Right lobe of liver (tissue), 6 donors: ENCODE measurements at regions not wholly inside any gene's neighbourhood (a gene's known extent, or its start where the extent isn't known, plus 50 kb on each side); places are given as distances from the start of the nearest gene placed in this dataset.

ENCODE experiments used
- ATAC-seq, 4 donors: fragments of 200-7000 bp; cut with Tn5 transposase; one replicate each; pipeline ENCODE4 v1.9.1; 2020; ENCODE audit warnings: mild to moderate bottlenecking in 4 of 4, moderate library complexity in 4 of 4
- DNase-seq, 3 donors: peaks; one replicate each; pipeline ENCODE4 v3.0.0-alpha.2; 2020
- H3K27ac ChIP-seq, 3 donors: fragments of 200-600 bp; one replicate each; pipeline ENCODE4 v1.8.0; 2022
- H3K27me3 ChIP-seq, 2 donors: fragments of 200-600 bp; one replicate each; pipeline ENCODE4 v1.8.0; 2022
- H3K36me3 ChIP-seq, 4 donors: fragments of 200-600 bp; sonication (generic) in 1 of 4; one replicate each; pipeline versions ENCODE4 v1.5.1 to v1.8.0; 2017 to 2022; ENCODE audit warnings: control low read depth in 1 of 4
- H3K4me1 ChIP-seq, 4 donors: fragments of 200-600 bp; sonication (generic) in 1 of 4; one replicate each; pipeline versions ENCODE4 v1.5.1 to v1.8.0; 2017 to 2022; ENCODE audit warnings: control low read depth in 1 of 4
- H3K4me3 ChIP-seq, 3 donors: fragments of 200-600 bp; one replicate each; pipeline ENCODE4 v1.8.0; 2022
- H3K9me3 ChIP-seq, 4 donors: fragments of 200-600 bp; sonication (generic) in 1 of 4; one replicate each; pipeline versions ENCODE4 v1.5.1 to v1.8.0; 2017 to 2022; ENCODE audit warnings: control low read depth in 1 of 4
- CTCF ChIP-seq, 4 donors: fragments of 200-600 bp in 3 of 4; fragments of 450-650 bp in 1 of 4; IDR thresholded peaks; one replicate each; pipeline versions ENCODE4 v1.5.1 to v1.8.0; 2016 to 2022; ENCODE audit warnings: antibody characterized with exemption in 4 of 4, mild to moderate bottlenecking in 2 of 4
- POLR2A ChIP-seq: fragments of 450-650 bp; IDR thresholded peaks from one replicate; pipeline ENCODE4 v1.6.1; 2017; ENCODE audit warnings: antibody characterized with exemption, mild to moderate bottlenecking
- WGBS: methylation state at CpG from one replicate; pipeline ENCODE4 v1.1.6; 2018; ENCODE audit warnings: low coverage, low lambda C conversion rate; ENCODE audit not compliant: insufficient coverage; ENCODE audit errors: missing lambda C conversion rate; 5-methylcytosine and 5-hydroxymethylcytosine counted together
- intact Hi-C, 2 donors: fragments of 100-400 bp; cut with DNase I; formaldehyde crosslinking; loops; one replicate each; pipeline versions ENCODE4 v1.11.2 to v1.14.1; 2022
- donor health status: DM: no; HTN: yes; CAD: no.
- donor health status: DM: no; HTN: no; CAD: no.
- donor health status: DM: no; HTN: no; CAD: no.
- donor health status: DM: no; HTN: yes; CAD: no.
- donor health status: DM: no; HTN: yes; CAD: no.

- Histone ChIP-seq H3K4me1 (no peaks in the 10 kb centered on the region), H3K36me3 (no peaks in the 10 kb centered on the region), H3K4me3 (no peak overlapping the region), H3K9me3 (no peaks in the 10 kb centered on the region), H3K27ac (no peak overlapping the region), H3K27me3 (no peaks in the 10 kb centered on the region)
- intact Hi-C loops = no loop called here
- DNase-seq (no peak), ATAC-seq (no peak)
- 49% methylated on average over 2 of the region's 2 CpGs for WGBS
- TF ChIP-seq POLR2A = no peak
- TF ChIP-seq CTCF (IDR thresholded peaks at IDR 0.05) = no peak
Observed at GRCh38 chrX:96004386-96004785, 680.3 kb upstream of the DIAPH2 start.

GRCh38 chrX:96006281-96006680 lies 678.4 kb upstream of the DIAPH2 start:
- Histone ChIP-seq H3K4me3 (no peak overlapping the region), H3K27ac (no peak overlapping the region), H3K9me3 (no peaks in the 10 kb centered on the region), H3K36me3 (no peaks in the 10 kb centered on the region), H3K27me3 (no peaks in the 10 kb centered on the region), H3K4me1 (no peaks in the 10 kb centered on the region)
- no peak for ATAC-seq
- intact Hi-C loops = no loop called here
- 48% methylated on average over 4 of the region's 4 CpGs for WGBS
- no peak for TF ChIP-seq CTCF (IDR thresholded peaks at IDR 0.05)
- no peak for DNase-seq

GRCh38 chrX:96027407-96027806 lies 657.2 kb upstream of the DIAPH2 start:
- DNase-seq = no peak
- TF ChIP-seq POLR2A = no peak
- no peak for TF ChIP-seq CTCF (IDR thresholded peaks at IDR 0.05)
- WGBS = 32% methylated on average over 2 of the region's 2 CpGs
- Histone ChIP-seq H3K27ac (no peak overlapping the region), H3K4me3 (no peak overlapping the region), H3K4me1 (no peaks in the 10 kb centered on the region), H3K9me3 (no peaks in the 10 kb centered on the region), H3K36me3 (no peaks in the 10 kb centered on the region), H3K27me3 (no peaks in the 10 kb centered on the region)
- intact Hi-C loops = no loop called here
- no peak for ATAC-seq

GRCh38 chrX:96052078-96052477 lies 632.6 kb upstream of the DIAPH2 start:
- ATAC-seq = no peak
- peaks cover 0 to 5% of the 10 kb centered on the region in 2 donors for H3K27me3 ChIP-seq
- intact Hi-C loops = no loop called here
- DNase-seq = no peak
- TF ChIP-seq CTCF (IDR thresholded peaks at IDR 0.05) (no peak), POLR2A (no peak)
- no peaks in the 10 kb centered on the region for H3K36me3 ChIP-seq
- H3K9me3 ChIP-seq = no peaks in the 10 kb centered on the region
- H3K4me1 ChIP-seq = no peaks in the 10 kb centered on the region
- H3K4me3 ChIP-seq = no peak overlapping the region
- H3K27ac ChIP-seq = no peak overlapping the region
- 41% methylated on average over 2 of the region's 2 CpGs for WGBS

- H3K27me3 ChIP-seq = no peaks in the 10 kb centered on the region
- DNase-seq = no peak
- intact Hi-C loops = no loop called here
- no peak overlapping the region for H3K4me3 ChIP-seq
- H3K36me3 ChIP-seq = no peaks in the 10 kb centered on the region
- H3K27ac ChIP-seq = no peak overlapping the region
- no peak for ATAC-seq
- H3K4me1 ChIP-seq = no peaks in the 10 kb centered on the region
- TF ChIP-seq CTCF (IDR thresholded peaks at IDR 0.05) (no peak), POLR2A (no peak)
- no peaks in the 10 kb centered on the region for H3K9me3 ChIP-seq
Observed at GRCh38 chrX:96081891-96082290, 602.8 kb upstream of the DIAPH2 start.
